GM12891 (cell line): ENCODE measurements at regions not wholly inside any gene's neighbourhood (a gene's known extent, or its start where the extent isn't known, plus 50 kb on each side); places are given as distances from the start of the nearest gene placed in this dataset.

ENCODE experiments used
- DNase-seq: peaks from one replicate; pipeline ENCODE4 v3.0.0; 2011; ENCODE audit warnings: low spot score; ENCODE audit not compliant: insufficient read length
- FAIRE-seq: peaks from 2 replicates; lab custom pipeline; 2011; peaks lifted over from hg19 to GRCh38; lab: Jason Lieb, UNC
- PAX5 ChIP-seq: IDR thresholded peaks from 2 replicates; pipeline ENCODE4 v1.6.1; 2011; ENCODE audit warnings: low read length, moderate library complexity, mild to moderate bottlenecking; ENCODE audit not compliant: insufficient read depth, severe bottlenecking
- POLR2A ChIP-seq: IDR thresholded peaks from 2 replicates; pipeline ENCODE4 v1.6.1; 2011; ENCODE audit warnings: low read depth, low read length, control low read depth
- POLR2AphosphoS5 ChIP-seq: IDR thresholded peaks from 2 replicates; pipeline ENCODE4 v1.6.1; 2011; ENCODE audit warnings: low read depth, low read length, control low read depth
- POU2F2 ChIP-seq: IDR thresholded peaks from 2 replicates; pipeline ENCODE4 v1.6.1; 2011; ENCODE audit warnings: low read depth, mild to moderate bottlenecking, control low read depth, low read length, moderate library complexity
- SPI1 ChIP-seq: IDR thresholded peaks from 2 replicates; pipeline ENCODE4 v1.6.1; 2011; ENCODE audit warnings: low read depth, low read length, control low read depth
- TAF1 ChIP-seq: IDR thresholded peaks from 2 replicates; pipeline ENCODE4 v1.6.1; 2011; ENCODE audit warnings: low read depth, low read length, control low read depth

DNA sequence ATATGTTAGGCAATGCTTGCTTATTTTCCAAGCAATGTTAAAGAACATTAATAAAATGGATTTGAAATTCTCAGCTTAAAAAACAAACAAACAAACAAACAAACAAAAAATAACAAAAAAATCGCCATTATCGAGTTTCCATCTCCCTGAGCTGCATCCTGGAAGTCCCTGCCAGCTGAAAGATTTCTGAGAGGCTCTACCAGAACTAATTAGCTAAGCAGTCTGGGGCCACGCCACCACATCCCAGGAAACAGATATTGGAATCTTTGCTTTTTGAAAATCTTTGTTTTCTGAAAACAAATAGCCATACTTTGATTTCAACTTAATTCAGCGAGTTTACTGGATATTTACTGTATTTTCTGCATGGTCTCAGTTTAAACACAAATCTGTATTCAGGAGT, 143.6 kb downstream of the LSMEM1 start:
- TF ChIP-seq POLR2A (no peak), TAF1 (no peak), PAX5 (no peak), POLR2AphosphoS5 (no peak)
- FAIRE-seq = no peak
- DNase-seq = no peak

- FAIRE-seq (no peak), DNase-seq (no peak)
- TF ChIP-seq POU2F2 (no peak), PAX5 (no peak), POLR2AphosphoS5 (no peak), POLR2A (no peak), SPI1 (no peak), TAF1 (no peak)
Measured at GRCh38 chr7:112630565-112630964, 149.8 kb downstream of the LSMEM1 start.

DNA sequence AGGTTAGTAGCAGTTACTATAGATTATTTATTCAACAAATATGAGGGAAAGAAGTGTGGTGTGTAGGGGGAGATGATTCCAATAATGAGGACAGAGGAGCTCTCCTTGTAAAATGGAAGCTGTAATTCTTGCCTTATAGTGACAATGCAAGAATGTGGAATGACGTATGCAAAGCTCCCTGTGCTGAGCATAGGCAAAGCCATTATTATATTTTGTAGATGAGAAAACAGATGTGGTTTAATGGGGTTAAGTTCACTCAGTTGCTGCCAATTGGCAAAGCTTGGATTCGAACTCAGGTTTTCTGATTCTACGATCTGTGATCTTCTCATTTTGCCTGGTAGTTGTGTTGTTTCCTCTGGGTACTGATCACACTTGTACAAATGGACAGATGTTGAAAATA, 153.3 kb downstream of the LSMEM1 start:
- TF ChIP-seq POU2F2 (no peak), POLR2A (no peak), TAF1 (no peak), POLR2AphosphoS5 (no peak), PAX5 (no peak), SPI1 (no peak)
- FAIRE-seq (no peak), DNase-seq (no peak)

GRCh38 chr7:112635742-112636141, 154.5 kb downstream of the TMEM168 start:
- TF ChIP-seq PAX5 (no peak), POLR2A (no peak), SPI1 (no peak), POLR2AphosphoS5 (no peak), TAF1 (no peak), POU2F2 (no peak)
- no peak for FAIRE-seq
- DNase-seq = no peak

- TF ChIP-seq TAF1 (no peak), POLR2A (no peak), SPI1 (no peak), POU2F2 (no peak), PAX5 (no peak), POLR2AphosphoS5 (no peak)
- DNase-seq = no peak
- FAIRE-seq = peak; percentile 20
Measured at GRCh38 chr7:112638675-112639400, 151.4 kb downstream of the TMEM168 start.

- TF ChIP-seq POLR2AphosphoS5 (no peak), POLR2A (no peak), SPI1 (no peak)
- FAIRE-seq (no peak), DNase-seq (no peak)
Measured at GRCh38 chr7:112640685-112641084, 149.5 kb downstream of the TMEM168 start.

DNA sequence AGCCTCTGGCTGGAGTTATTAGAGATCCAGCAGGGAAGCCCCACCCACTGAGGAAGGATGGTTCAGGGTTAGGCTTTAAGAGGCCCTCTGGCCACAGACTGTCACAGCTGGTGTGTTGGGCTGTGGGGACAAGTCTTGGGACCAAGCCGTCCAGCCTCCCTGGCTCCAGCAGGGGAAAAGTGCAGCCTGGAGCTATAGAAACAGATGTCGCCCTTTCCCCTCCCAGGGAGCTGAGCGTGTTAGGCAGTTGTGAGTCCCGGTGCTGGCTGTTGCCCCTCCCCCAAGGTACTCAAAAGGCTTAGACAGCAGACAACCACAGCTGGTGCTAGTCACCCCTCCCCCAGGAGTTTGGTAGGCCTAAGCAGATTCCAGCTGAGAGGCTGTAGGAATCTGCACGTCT, 143.4 kb downstream of the TMEM168 start:
- no peak for FAIRE-seq
- DNase-seq = no peak
- TF ChIP-seq PAX5 (no peak), TAF1 (no peak), SPI1 (no peak), POU2F2 (no peak), POLR2AphosphoS5 (no peak), POLR2A (no peak)

- no peak for TF ChIP-seq POLR2AphosphoS5
- TF ChIP-seq SPI1 = no peak
- TF ChIP-seq POU2F2 = no peak
- TF ChIP-seq POLR2A = no peak
- no peak for TF ChIP-seq TAF1
- no peak for TF ChIP-seq PAX5
- DNase-seq (no peak), FAIRE-seq (no peak)
Measured at GRCh38 chr7:112648781-112649180, 141.4 kb downstream of the TMEM168 start.

GRCh38 chr7:112649560-112649959, 140.6 kb downstream of the TMEM168 start:
- FAIRE-seq (no peak), DNase-seq (no peak)
- TF ChIP-seq POLR2AphosphoS5 (no peak), TAF1 (no peak), POU2F2 (no peak), PAX5 (no peak), POLR2A (no peak), SPI1 (no peak)
